Keratinocyte (primary cell): ENCODE measurements at regions not wholly inside any gene's neighbourhood (a gene's known extent, or its start where the extent isn't known, plus 50 kb on each side); places are given as distances from the start of the nearest gene placed in this dataset.

Experiments used
- CTCF ChIP-seq, 3 experiments: IDR thresholded peaks in 1 of 3; conservative IDR thresholded peaks in 1 of 3; optimal IDR thresholded peaks in 1 of 3; 2 replicates in 2 of 3; 3 replicates in 1 of 3; pipeline versions ENCODE3 to v1.5.1; 2011; ENCODE audit warnings: low read length in 3 of 3, mild to moderate bottlenecking in 3 of 3, moderate library complexity in 2 of 3, control low read depth in 1 of 3, inconsistent platforms in 1 of 3; ENCODE audit not compliant: insufficient read depth in 2 of 3; ENCODE audit errors: extremely low read depth in 1 of 3
- EZH2 ChIP-seq: IDR thresholded peaks from one replicate; pipeline ENCODE4 v1.6.1; 2012; ENCODE audit warnings: inconsistent platforms, mild to moderate bottlenecking, low read length, moderate library complexity

GRCh38 chr13:29911781-29912418, 61.5 kb upstream of the UBL3 start:
- TF ChIP-seq CTCF (optimal IDR thresholded peaks at IDR 0.05 in 1 of 3, IDR thresholded peaks at IDR 0.05 in 1 of 3, conservative IDR thresholded peaks at IDR 0.05 in 1 of 3; ENCODE audit: extremely low read depth in 1 of 3, insufficient read depth in 2 of 3, low read length in 3 of 3) (no peak), EZH2 (no peak)
